ENCODE measurements at regions not wholly inside any gene's neighbourhood (a gene's known extent, or its start where the extent isn't known, plus 50 kb on each side); places are given as distances from the start of the nearest gene placed in this dataset.

- no peak for DNase-seq (ENCODE audit: extremely low read depth, low read depth)
- TF ChIP-seq, protein P1, sequence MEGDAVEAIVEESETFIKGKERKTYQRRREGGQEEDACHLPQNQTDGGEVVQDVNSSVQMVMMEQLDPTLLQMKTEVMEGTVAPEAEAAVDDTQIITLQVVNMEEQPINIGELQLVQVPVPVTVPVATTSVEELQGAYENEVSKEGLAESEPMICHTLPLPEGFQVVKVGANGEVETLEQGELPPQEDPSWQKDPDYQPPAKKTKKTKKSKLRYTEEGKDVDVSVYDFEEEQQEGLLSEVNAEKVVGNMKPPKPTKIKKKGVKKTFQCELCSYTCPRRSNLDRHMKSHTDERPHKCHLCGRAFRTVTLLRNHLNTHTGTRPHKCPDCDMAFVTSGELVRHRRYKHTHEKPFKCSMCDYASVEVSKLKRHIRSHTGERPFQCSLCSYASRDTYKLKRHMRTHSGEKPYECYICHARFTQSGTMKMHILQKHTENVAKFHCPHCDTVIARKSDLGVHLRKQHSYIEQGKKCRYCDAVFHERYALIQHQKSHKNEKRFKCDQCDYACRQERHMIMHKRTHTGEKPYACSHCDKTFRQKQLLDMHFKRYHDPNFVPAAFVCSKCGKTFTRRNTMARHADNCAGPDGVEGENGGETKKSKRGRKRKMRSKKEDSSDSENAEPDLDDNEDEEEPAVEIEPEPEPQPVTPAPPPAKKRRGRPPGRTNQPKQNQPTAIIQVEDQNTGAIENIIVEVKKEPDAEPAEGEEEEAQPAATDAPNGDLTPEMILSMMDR (IDR thresholded peaks at IDR 0.05; ENCODE audit: low read depth, low read length): no peak
Observed at GRCh38 chr16:77539421-77540034, 104.7 kb upstream of the ADAMTS18 start.

DNA sequence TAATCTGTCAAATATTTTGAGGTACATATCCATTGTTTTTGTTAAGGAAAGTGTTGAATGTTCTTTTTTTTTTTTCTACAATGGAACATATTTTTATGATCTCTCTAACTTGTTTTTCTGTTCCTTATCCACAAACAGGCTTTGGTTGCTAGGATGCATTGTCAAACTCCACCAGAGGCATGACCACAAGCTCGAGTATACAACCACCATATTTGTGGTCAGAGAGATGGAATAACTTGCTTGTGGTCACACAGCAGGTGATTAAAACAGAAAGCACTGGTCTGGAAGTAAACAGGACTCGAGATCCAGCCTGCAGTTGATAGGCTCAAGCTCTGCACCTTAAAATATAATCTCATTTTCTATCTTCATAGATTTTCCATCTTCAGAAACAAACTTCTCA, 105.8 kb upstream of the ADAMTS18 start:
- TF ChIP-seq, protein P1 (IDR thresholded peaks at IDR 0.05; ENCODE audit: low read depth, low read length): no peak
- peak; percentile 67 for DNase-seq (ENCODE audit: extremely low read depth, low read depth)

GRCh38 chr16:77541165-77541564, 106.3 kb upstream of the ADAMTS18 start:
- DNase-seq (ENCODE audit: extremely low read depth, low read depth): no peak
- TF ChIP-seq, protein P1 (IDR thresholded peaks at IDR 0.05; ENCODE audit: low read depth, low read length): no peak

GRCh38 chr16:77548151-77548550, 113.3 kb upstream of the ADAMTS18 start:
- DNase-seq (ENCODE audit: extremely low read depth, low read depth): no peak
- TF ChIP-seq, protein P1 (IDR thresholded peaks at IDR 0.05; ENCODE audit: low read depth, low read length): no peak

- no peak for DNase-seq (ENCODE audit: extremely low read depth, low read depth)
- TF ChIP-seq, protein P1 (IDR thresholded peaks at IDR 0.05; ENCODE audit: low read depth, low read length): no peak
Observed at GRCh38 chr16:77548766-77549165, 113.9 kb upstream of the ADAMTS18 start.

DNA sequence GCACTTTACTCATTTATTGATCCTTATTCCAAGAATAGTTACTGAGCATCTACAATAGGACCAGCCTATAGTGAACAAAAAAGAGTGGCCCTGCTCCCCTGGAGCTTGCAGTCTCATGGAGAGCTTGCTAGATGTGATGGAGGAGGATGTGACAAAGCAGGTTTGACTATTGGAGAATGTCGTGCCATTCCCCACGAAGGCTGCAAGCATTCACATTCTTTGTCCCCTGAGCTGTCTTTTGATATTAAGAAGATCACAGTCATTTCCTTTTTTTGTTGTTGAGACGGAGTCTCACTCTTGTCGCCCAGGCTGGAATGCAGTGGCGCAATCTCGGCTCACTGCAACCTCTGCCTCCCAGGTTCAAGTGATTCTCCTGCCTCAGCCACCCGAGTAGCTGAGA, 115.0 kb upstream of the ADAMTS18 start:
- DNase-seq (ENCODE audit: extremely low read depth, low read depth): no peak

DNA sequence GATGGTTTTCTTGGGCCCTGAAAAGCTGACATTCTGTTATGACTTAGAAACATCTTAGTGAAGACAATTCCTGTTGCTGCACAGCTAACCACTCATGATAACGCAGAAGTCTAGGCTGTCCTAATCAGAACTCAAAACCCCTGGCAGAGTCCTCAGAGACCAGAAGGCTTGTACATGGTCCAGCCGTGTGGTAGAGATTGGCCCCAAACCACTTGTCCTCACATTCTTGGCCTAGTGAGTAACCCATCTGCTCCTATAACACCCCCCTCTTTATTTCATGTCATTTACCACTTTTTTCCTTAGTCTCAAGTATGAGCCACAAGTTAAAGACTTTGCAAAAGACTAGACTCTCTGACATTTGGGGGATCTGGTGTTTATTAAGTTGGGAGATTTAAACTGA, 116.5 kb upstream of the ADAMTS18 start:
- TF ChIP-seq, protein P1 (IDR thresholded peaks at IDR 0.05; ENCODE audit: low read depth, low read length): no peak
- DNase-seq (ENCODE audit: extremely low read depth, low read depth): peak; percentile 63

More for the DNA sequence above, 115.0 kb upstream of the ADAMTS18 start:
- TF ChIP-seq, protein P1 (IDR thresholded peaks at IDR 0.05; ENCODE audit: low read depth, low read length): no peak

Data from AG09319 (cell line).